ENCODE measurements at regions not wholly inside any gene's neighbourhood (a gene's known extent, or its start where the extent isn't known, plus 50 kb on each side); places are given as distances from the start of the nearest gene placed in this dataset.

- Histone ChIP-seq H3K27me3 (replicated peaks) (no peaks in the 10 kb centered on the region), H3K4me3 (ENCODE audit: low read depth, low read length) (no peak overlapping the region), H3K36me3 (replicated peaks) (no peaks in the 10 kb centered on the region), H3K27ac (no peak overlapping the region)
- TF ChIP-seq, protein P1, sequence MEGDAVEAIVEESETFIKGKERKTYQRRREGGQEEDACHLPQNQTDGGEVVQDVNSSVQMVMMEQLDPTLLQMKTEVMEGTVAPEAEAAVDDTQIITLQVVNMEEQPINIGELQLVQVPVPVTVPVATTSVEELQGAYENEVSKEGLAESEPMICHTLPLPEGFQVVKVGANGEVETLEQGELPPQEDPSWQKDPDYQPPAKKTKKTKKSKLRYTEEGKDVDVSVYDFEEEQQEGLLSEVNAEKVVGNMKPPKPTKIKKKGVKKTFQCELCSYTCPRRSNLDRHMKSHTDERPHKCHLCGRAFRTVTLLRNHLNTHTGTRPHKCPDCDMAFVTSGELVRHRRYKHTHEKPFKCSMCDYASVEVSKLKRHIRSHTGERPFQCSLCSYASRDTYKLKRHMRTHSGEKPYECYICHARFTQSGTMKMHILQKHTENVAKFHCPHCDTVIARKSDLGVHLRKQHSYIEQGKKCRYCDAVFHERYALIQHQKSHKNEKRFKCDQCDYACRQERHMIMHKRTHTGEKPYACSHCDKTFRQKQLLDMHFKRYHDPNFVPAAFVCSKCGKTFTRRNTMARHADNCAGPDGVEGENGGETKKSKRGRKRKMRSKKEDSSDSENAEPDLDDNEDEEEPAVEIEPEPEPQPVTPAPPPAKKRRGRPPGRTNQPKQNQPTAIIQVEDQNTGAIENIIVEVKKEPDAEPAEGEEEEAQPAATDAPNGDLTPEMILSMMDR (IDR thresholded peaks at IDR 0.05; ENCODE audit: low read depth, low read length, missing control alignments) = no peak
- in situ Hi-C loops (cut with HindIII; ENCODE audit: low pct_ligation_motif_present, low sequenced_read_pairs) = no loop called here
- peak; percentile 29 for DNase-seq
Observed at GRCh38 chr5:27810458-27810857, 772.1 kb upstream of the CDH9 start.

- TF ChIP-seq, protein P1 (IDR thresholded peaks at IDR 0.05; ENCODE audit: low read depth, low read length, missing control alignments) = no peak
- in situ Hi-C loops (cut with HindIII; ENCODE audit: low pct_ligation_motif_present, low sequenced_read_pairs) = no loop called here
- no peak overlapping the region for H3K27ac ChIP-seq
- no peak overlapping the region for H3K4me3 ChIP-seq (ENCODE audit: low read depth, low read length)
- no peaks in the 10 kb centered on the region for H3K27me3 ChIP-seq (replicated peaks)
- no peak for DNase-seq
- no peaks in the 10 kb centered on the region for H3K36me3 ChIP-seq (replicated peaks)
Observed at GRCh38 chr5:27797220-27797619, 758.8 kb upstream of the CDH9 start.

DNA sequence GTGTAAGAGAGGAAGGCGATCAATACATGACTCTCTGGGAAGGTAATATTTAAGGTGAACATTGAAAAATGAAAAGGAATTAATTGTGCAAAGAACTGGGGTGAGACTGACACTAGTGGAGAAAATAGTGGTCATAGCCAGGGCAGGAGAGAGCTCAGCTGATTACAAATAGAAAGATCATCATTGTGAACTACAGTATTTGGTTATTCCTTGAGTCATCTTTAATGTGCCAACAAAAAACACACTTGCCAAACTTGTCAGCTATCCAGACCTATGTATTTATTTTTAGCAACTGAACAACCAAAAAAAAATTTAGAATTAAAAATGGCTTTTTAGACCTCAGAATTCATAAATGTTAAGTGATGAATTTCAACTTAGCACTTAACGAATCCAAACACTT is 749.8 kb upstream of the CDH9 start:
- Histone ChIP-seq H3K36me3 (replicated peaks) (no peaks in the 10 kb centered on the region), H3K27me3 (replicated peaks) (no peaks in the 10 kb centered on the region), H3K27ac (no peak overlapping the region), H3K4me3 (ENCODE audit: low read depth, low read length) (no peak overlapping the region)
- DNase-seq = no peak
- TF ChIP-seq, protein P1 (IDR thresholded peaks at IDR 0.05; ENCODE audit: low read depth, low read length, missing control alignments) = no peak
- in situ Hi-C loops (cut with HindIII; ENCODE audit: low pct_ligation_motif_present, low sequenced_read_pairs) = no loop called here

- Histone ChIP-seq H3K36me3 (replicated peaks) (no peaks in the 10 kb centered on the region), H3K4me3 (ENCODE audit: low read depth, low read length) (no peak overlapping the region), H3K27me3 (replicated peaks) (no peaks in the 10 kb centered on the region), H3K27ac (no peak overlapping the region)
- DNase-seq = no peak
- in situ Hi-C loops (cut with HindIII; ENCODE audit: low pct_ligation_motif_present, low sequenced_read_pairs) = no loop called here
- TF ChIP-seq, protein P1 (IDR thresholded peaks at IDR 0.05; ENCODE audit: low read depth, low read length, missing control alignments) = no peak
Observed at GRCh38 chr5:27784317-27784716, 745.9 kb upstream of the CDH9 start.

GRCh38 chr5:27778121-27778520 is 739.7 kb upstream of the CDH9 start:
- Histone ChIP-seq H3K27ac (no peak overlapping the region), H3K27me3 (replicated peaks) (no peaks in the 10 kb centered on the region), H3K36me3 (replicated peaks) (no peaks in the 10 kb centered on the region), H3K4me3 (ENCODE audit: low read depth, low read length) (no peak overlapping the region)
- DNase-seq = no peak
- in situ Hi-C loops (cut with HindIII; ENCODE audit: low pct_ligation_motif_present, low sequenced_read_pairs) = no loop called here
- TF ChIP-seq, protein P1 (IDR thresholded peaks at IDR 0.05; ENCODE audit: low read depth, low read length, missing control alignments) = no peak

GRCh38 chr5:27773636-27774035 is 735.2 kb upstream of the CDH9 start:
- Histone ChIP-seq H3K4me3 (ENCODE audit: low read depth, low read length) (no peak overlapping the region), H3K36me3 (replicated peaks) (no peaks in the 10 kb centered on the region), H3K27me3 (replicated peaks) (no peaks in the 10 kb centered on the region), H3K27ac (no peak overlapping the region)
- TF ChIP-seq, protein P1 (IDR thresholded peaks at IDR 0.05; ENCODE audit: low read depth, low read length, missing control alignments) = no peak
- no peak for DNase-seq
- in situ Hi-C loops (cut with HindIII; ENCODE audit: low pct_ligation_motif_present, low sequenced_read_pairs) = no loop called here

Data from brain microvascular endothelial cell (primary cell).